SK-N-SH (cell line): ENCODE measurements at regions not wholly inside any gene's neighbourhood (a gene's known extent, or its start where the extent isn't known, plus 50 kb on each side); places are given as distances from the start of the nearest gene placed in this dataset.

Experiments
- CTCF ChIA-PET: fragments of 300-600, 350-600 bp; formaldehyde crosslinking; extraction: SDS; loops from one replicate; lab custom pipeline; 2021; lab: Yijun Ruan, JAX
- POLR2A ChIA-PET: fragments of 350-600 bp; sonication (Branson Sonifier 250); formaldehyde crosslinking; extraction: SDS; loops from one replicate; lab custom pipeline; 2020; ENCODE audit warnings: antibody characterized with exemption, inconsistent platforms; lab: Yijun Ruan, JAX
- DNase-seq: peaks from one replicate; pipeline ENCODE4 v3.0.0; 2012
- H2AFZ ChIP-seq: fragments of 200-600 bp; sonication (generic); 2 replicates; pipeline ENCODE4 v1.8.1; 2016; ENCODE audit warnings: antibody characterized with exemption, mild to moderate bottlenecking, low read depth
- H3F3A ChIP-seq: fragments of 200-600 bp; sonication (generic); replicated peaks from 2 replicates; pipeline ENCODE3; 2016; ENCODE audit warnings: antibody characterized with exemption, mild to moderate bottlenecking; ENCODE audit not compliant: insufficient read depth
- H3K27ac ChIP-seq, 2 experiments: fragments of 200-500 bp in 1 of 2; fragments of 200-600 bp in 1 of 2; sonication (Bioruptor generic) in 1 of 2; sonication (generic), shearing (Covaris generic) in 1 of 2; 2 replicates each; pipeline versions ENCODE4 v1.5.1 to v1.6.1; 2014 to 2016; ENCODE audit warnings: low read depth in 2 of 2, inconsistent platforms in 1 of 2, low read length in 1 of 2, mild to moderate bottlenecking in 1 of 2, mixed read lengths in 1 of 2
- H3K27me3 ChIP-seq: fragments of 200-600 bp; sonication (generic), shearing (Covaris generic); 2 replicates; pipeline ENCODE4 v1.6.1; 2016; ENCODE audit warnings: mixed run types; ENCODE audit not compliant: insufficient read depth
- H3K36me3 ChIP-seq, 2 experiments: fragments of 200-500 bp in 1 of 2; fragments of 200-600 bp in 1 of 2; sonication (Bioruptor generic) in 1 of 2; sonication (generic) in 1 of 2; replicated peaks in 1 of 2; 2 replicates each; pipeline versions ENCODE3 to v1.5.1; 2014 to 2016; ENCODE audit warnings: low read length in 1 of 2, mild to moderate bottlenecking in 1 of 2; ENCODE audit not compliant: insufficient read depth in 2 of 2, control insufficient read depth in 1 of 2
- H3K4me1 ChIP-seq, 2 experiments: fragments of 200-500 bp in 1 of 2; fragments of 200-600 bp in 1 of 2; sonication (Bioruptor generic) in 1 of 2; sonication (generic), shearing (Covaris generic) in 1 of 2; 2 replicates each; pipeline versions ENCODE4 v1.5.1 to v1.6.1; 2014 to 2016; ENCODE audit warnings: low read depth in 1 of 2, low read length in 1 of 2, mixed run types in 1 of 2; ENCODE audit not compliant: insufficient read depth in 2 of 2, control insufficient read depth in 1 of 2
- H3K4me2 ChIP-seq: fragments of 200-600 bp; sonication (generic), shearing (Covaris generic); 2 replicates; pipeline ENCODE4 v1.6.1; 2017; ENCODE audit warnings: mixed run types
- H3K4me3 ChIP-seq, 2 experiments: fragments of 200-500 bp in 1 of 2; fragments of 200-600 bp in 1 of 2; sonication (Bioruptor generic) in 1 of 2; sonication (generic), shearing (Covaris generic) in 1 of 2; 2 replicates each; pipeline versions ENCODE4 v1.5.1 to v1.8.1; 2014 to 2016; ENCODE audit warnings: low read depth in 2 of 2, inconsistent platforms in 1 of 2, low read length in 1 of 2, mild to moderate bottlenecking in 1 of 2, mixed read lengths in 1 of 2, moderate library complexity in 1 of 2
- H3K79me2 ChIP-seq: fragments of 200-600 bp; sonication (generic); 2 replicates; pipeline ENCODE4 v1.8.1; 2017; ENCODE audit warnings: mild to moderate bottlenecking; ENCODE audit not compliant: insufficient read depth
- H3K9ac ChIP-seq: fragments of 200-600 bp; sonication (generic); 2 replicates; pipeline ENCODE4 v1.6.1; 2017; ENCODE audit warnings: mixed run types
- H3K9me2 ChIP-seq: fragments of 200-600 bp; sonication (generic); 2 replicates; pipeline ENCODE4 v1.6.1; 2017; ENCODE audit warnings: mixed run types
- H3K9me3 ChIP-seq: fragments of 200-600 bp; sonication (generic); 2 replicates; pipeline ENCODE4 v1.6.1; 2017; ENCODE audit warnings: mixed run types, mild to moderate bottlenecking, moderate library complexity
- H4K20me1 ChIP-seq: fragments of 200-600 bp; sonication (generic); 2 replicates; pipeline ENCODE4 v1.6.1; 2017; ENCODE audit warnings: mild to moderate bottlenecking, mixed run types; ENCODE audit not compliant: insufficient read depth
- EP300 ChIP-seq, 2 experiments: IDR thresholded peaks; 2 replicates each; pipeline versions ENCODE4 v1.4.0 to v1.6.1; 2012; ENCODE audit warnings: borderline replicate concordance in 1 of 2, low read depth in 1 of 2, low read length in 1 of 2
- FOSL2 ChIP-seq: IDR thresholded peaks from 2 replicates; pipeline ENCODE4 v1.4.0; 2012; ENCODE audit warnings: low read depth, mild to moderate bottlenecking, moderate library complexity, borderline replicate concordance
- FOXJ3 ChIP-seq: sonication (generic); formaldehyde crosslinking; IDR thresholded peaks from 2 replicates; pipeline ENCODE4 v1.5.1; 2020; ENCODE audit warnings: mild to moderate bottlenecking, missing genetic modification reagents
- GABPA ChIP-seq: IDR thresholded peaks from 2 replicates; pipeline ENCODE4 v1.4.0; 2012; ENCODE audit warnings: low read depth, mild to moderate bottlenecking
- IRF3 ChIP-seq: fragments of 150-350 bp; IDR thresholded peaks from 2 replicates; pipeline ENCODE4 v1.6.1; 2016; ENCODE audit warnings: mild to moderate bottlenecking, low read depth, low read length
- MXI1 ChIP-seq: IDR thresholded peaks from 2 replicates; pipeline ENCODE4 v1.6.1; 2012; ENCODE audit warnings: mild to moderate bottlenecking, low read depth, low read length, improper control_type of control experiment
- NRF1 ChIP-seq: IDR thresholded peaks from 2 replicates; pipeline ENCODE4 v1.6.1; 2012; ENCODE audit warnings: low read depth, mild to moderate bottlenecking, low read length
- POLR2AphosphoS5 ChIP-seq: IDR thresholded peaks from 2 replicates; pipeline ENCODE4 v1.6.1; 2012; ENCODE audit warnings: low read depth, low read length
- RCOR1 ChIP-seq: fragments of 150-350 bp; IDR thresholded peaks from 2 replicates; pipeline ENCODE4 v1.6.1; 2017; ENCODE audit warnings: antibody characterized with exemption, low read length
- RFX5 ChIP-seq: IDR thresholded peaks from 2 replicates; pipeline ENCODE4 v1.6.1; 2012; ENCODE audit warnings: mild to moderate bottlenecking, improper control_type of control experiment, low read length
- SIN3A ChIP-seq: IDR thresholded peaks from 2 replicates; pipeline ENCODE4 v1.6.1; 2012; ENCODE audit warnings: low read depth, mild to moderate bottlenecking, low read length, moderate library complexity, borderline replicate concordance
- SMC3 ChIP-seq: IDR thresholded peaks from 2 replicates; pipeline ENCODE4 v1.6.1; 2012; ENCODE audit warnings: low read depth, low read length, improper control_type of control experiment
- TEAD4 ChIP-seq: IDR thresholded peaks from 2 replicates; pipeline ENCODE4 v1.4.0; 2012; ENCODE audit warnings: mild to moderate bottlenecking, borderline replicate concordance; ENCODE audit not compliant: insufficient read depth
- USF2 ChIP-seq: fragments of 150-350 bp; IDR thresholded peaks from 2 replicates; pipeline ENCODE4 v1.6.1; 2017; ENCODE audit warnings: antibody characterized with exemption, low read length, low read depth, borderline replicate concordance
- YY1 ChIP-seq: IDR thresholded peaks from 2 replicates; pipeline ENCODE4 v1.4.0; 2012; ENCODE audit warnings: low read depth, mild to moderate bottlenecking
- ZBTB33 ChIP-seq: IDR thresholded peaks from 2 replicates; pipeline ENCODE4 v1.4.0; 2012; ENCODE audit warnings: low read depth, borderline replicate concordance
- WGBS: methylation state at CpG from one replicate; pipeline ENCODE4 v1.1.6; 2017; ENCODE audit warnings: low lambda C conversion rate; 5-methylcytosine and 5-hydroxymethylcytosine counted together
- TF ChIP-seq, protein P1 (sequence below): fragments of 200-600 bp; sonication (generic); IDR thresholded peaks from 2 replicates; pipeline ENCODE4 v1.6.1; 2017; ENCODE audit warnings: antibody characterized with exemption, mild to moderate bottlenecking, moderate library complexity
- TF ChIP-seq, protein P2 (sequence below): IDR thresholded peaks from 2 replicates; pipeline ENCODE4 v1.4.0; 2012; ENCODE audit warnings: low read depth, borderline replicate concordance
- TF ChIP-seq, protein P3 (sequence below): IDR thresholded peaks from 2 replicates; pipeline ENCODE4 v1.4.0; 2012; ENCODE audit warnings: low read depth

GRCh38 chr15:92243227-92243626 is 150.5 kb upstream of the ST8SIA2 start:
- Histone ChIP-seq H3K79me2 (no peaks in the 10 kb centered on the region), H3K36me3 (no peaks in the 10 kb centered on the region), H3K27me3 (no peaks in the 10 kb centered on the region), H3K4me2 (no peak overlapping the region), H3K4me1 (no peaks in the 10 kb centered on the region), H4K20me1 (no peaks in the 10 kb centered on the region), H2AFZ (no peak overlapping the region), H3K4me3 (no peak overlapping the region), H3K9me2 (no peaks in the 10 kb centered on the region), H3K9me3 (no peaks in the 10 kb centered on the region), H3K9ac (no peak overlapping the region), H3K27ac (no peak overlapping the region), H3F3A (no peaks in the 10 kb centered on the region)
- ChIA-PET CTCF (interaction anchor here (1.0 kb wide), 1 partner anchor 146 kb away, joined by 4 read pairs; no protein-coding TSS in a partner anchor), POLR2A (no interaction called here)
- no peak for TF ChIP-seq USF2
- TF ChIP-seq EP300 (IDR thresholded peaks at IDR 0.05; ENCODE audit: borderline replicate concordance in 1 of 2, low read depth in 1 of 2, low read length in 1 of 2), result no peak
- no peak for TF ChIP-seq GABPA
- TF ChIP-seq, protein P1, sequence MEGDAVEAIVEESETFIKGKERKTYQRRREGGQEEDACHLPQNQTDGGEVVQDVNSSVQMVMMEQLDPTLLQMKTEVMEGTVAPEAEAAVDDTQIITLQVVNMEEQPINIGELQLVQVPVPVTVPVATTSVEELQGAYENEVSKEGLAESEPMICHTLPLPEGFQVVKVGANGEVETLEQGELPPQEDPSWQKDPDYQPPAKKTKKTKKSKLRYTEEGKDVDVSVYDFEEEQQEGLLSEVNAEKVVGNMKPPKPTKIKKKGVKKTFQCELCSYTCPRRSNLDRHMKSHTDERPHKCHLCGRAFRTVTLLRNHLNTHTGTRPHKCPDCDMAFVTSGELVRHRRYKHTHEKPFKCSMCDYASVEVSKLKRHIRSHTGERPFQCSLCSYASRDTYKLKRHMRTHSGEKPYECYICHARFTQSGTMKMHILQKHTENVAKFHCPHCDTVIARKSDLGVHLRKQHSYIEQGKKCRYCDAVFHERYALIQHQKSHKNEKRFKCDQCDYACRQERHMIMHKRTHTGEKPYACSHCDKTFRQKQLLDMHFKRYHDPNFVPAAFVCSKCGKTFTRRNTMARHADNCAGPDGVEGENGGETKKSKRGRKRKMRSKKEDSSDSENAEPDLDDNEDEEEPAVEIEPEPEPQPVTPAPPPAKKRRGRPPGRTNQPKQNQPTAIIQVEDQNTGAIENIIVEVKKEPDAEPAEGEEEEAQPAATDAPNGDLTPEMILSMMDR, result no peak
- no peak for TF ChIP-seq POLR2AphosphoS5
- no peak for TF ChIP-seq FOXJ3
- no peak for TF ChIP-seq FOSL2
- TF ChIP-seq NRF1, result no peak
- TF ChIP-seq, protein P2, sequence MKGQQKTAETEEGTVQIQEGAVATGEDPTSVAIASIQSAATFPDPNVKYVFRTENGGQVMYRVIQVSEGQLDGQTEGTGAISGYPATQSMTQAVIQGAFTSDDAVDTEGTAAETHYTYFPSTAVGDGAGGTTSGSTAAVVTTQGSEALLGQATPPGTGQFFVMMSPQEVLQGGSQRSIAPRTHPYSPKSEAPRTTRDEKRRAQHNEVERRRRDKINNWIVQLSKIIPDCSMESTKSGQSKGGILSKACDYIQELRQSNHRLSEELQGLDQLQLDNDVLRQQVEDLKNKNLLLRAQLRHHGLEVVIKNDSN, result no peak
- TF ChIP-seq YY1, result no peak
- TF ChIP-seq IRF3, result no peak
- TF ChIP-seq RFX5, result no peak
- no peak for TF ChIP-seq ZBTB33
- TF ChIP-seq RCOR1, result no peak
- no peak for TF ChIP-seq SMC3
- TF ChIP-seq TEAD4, result no peak
- TF ChIP-seq MXI1, result no peak
- no peak for TF ChIP-seq SIN3A
- TF ChIP-seq, protein P3, sequence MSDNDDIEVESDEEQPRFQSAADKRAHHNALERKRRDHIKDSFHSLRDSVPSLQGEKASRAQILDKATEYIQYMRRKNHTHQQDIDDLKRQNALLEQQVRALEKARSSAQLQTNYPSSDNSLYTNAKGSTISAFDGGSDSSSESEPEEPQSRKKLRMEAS, result no peak
- 5% methylated on average over 3 of the region's 3 CpGs for WGBS
- DNase-seq, result no peak
